ENCODE measurements at regions not wholly inside any gene's neighbourhood (a gene's known extent, or its start where the extent isn't known, plus 50 kb on each side); places are given as distances from the start of the nearest gene placed in this dataset.

- TF ChIP-seq SKIL (CRISPR knock-in tag; IDR thresholded peaks at IDR 0.05; ENCODE audit: borderline replicate concordance) (no peak), ZNF792 (CRISPR knock-in tag; IDR thresholded peaks at IDR 0.05) (no peak), SIX1 (CRISPR knock-in tag; IDR thresholded peaks at IDR 0.05; ENCODE audit: borderline replicate concordance) (no peak), ZNF660 (CRISPR knock-in tag; IDR thresholded peaks at IDR 0.05; ENCODE audit: borderline replicate concordance, low read depth) (no peak), ZNF326 (CRISPR knock-in tag; IDR thresholded peaks at IDR 0.05; ENCODE audit: borderline replicate concordance) (no peak), ZNF3 (CRISPR knock-in tag; IDR thresholded peaks at IDR 0.05) (no peak), POLR2AphosphoS2 (IDR thresholded peaks at IDR 0.05; ENCODE audit: low read depth, low read length) (no peak)
These were observed 162.9 kb upstream of the FTMT start (continued) for GRCh38 chr5:121688781-121689180.

- BruUV-seq (replicated peaks), result no TSS peak
- Histone ChIP-seq H3K9me3 (ENCODE audit: low read length) (no peaks in the 10 kb centered on the region), H3K27ac (ENCODE audit: extremely low read length, insufficient read depth, low read length) (peak overlapping the region; percentile 18), H3K4me2 (ENCODE audit: low read depth, low read length) (peak overlapping the region; percentile 21; the same call in 1 of the 2 replicates), H3K79me2 (ENCODE audit: insufficient read depth, low read length) (no peaks in the 10 kb centered on the region), H3K4me3 (replicated peaks in 1 of 3; ENCODE audit: insufficient read depth in 1 of 3, low read depth in 2 of 3, low read length in 3 of 3) (no peak overlapping the region), H3K36me3 (replicated peaks in 1 of 2; ENCODE audit: control insufficient read depth in 1 of 2, insufficient read depth in 2 of 2, low read length in 2 of 2) (no peaks in the 10 kb centered on the region), H3K4me1 (ENCODE audit: insufficient read depth, low read length) (peaks cover 22% of the 10 kb centered on the region), H3K27me3 (ENCODE audit: control insufficient read depth in 1 of 2, insufficient read depth in 2 of 2, low read length in 2 of 2) (no peaks in the 10 kb centered on the region), H4K20me1 (ENCODE audit: insufficient read depth, low read length) (no peaks in the 10 kb centered on the region), H2AFZ (ENCODE audit: low read length) (no peak overlapping the region), H3K9ac (ENCODE audit: insufficient read depth, low read depth, low read length) (no peak overlapping the region)
- peak; percentile 23 for FAIRE-seq
- in situ Hi-C loops (cut with HindIII; ENCODE audit: extremely low pct_ligation_motif_present, low pct_unique_long_range_greater_than_20kb) (no loop called here), intact Hi-C loops (cut with micrococcal nuclease; ENCODE audit: unreplicated experiment) (no loop called here)
- ChIA-PET CTCF (ENCODE audit: low intra/inter-chr PET ratio, low total read pairs) (no interaction called here), POLR2A (no interaction called here)
- peak; percentile 78 for ATAC-seq
- peak; percentile 39 for DNase-seq (ENCODE audit: low spot score)
- TF ChIP-seq ZMYM4 (CRISPR knock-in tag; IDR thresholded peaks at IDR 0.05) (peak; percentile 62), FOXP4 (CRISPR knock-in tag; IDR thresholded peaks at IDR 0.05) (peak; percentile 14; the same call in 1 of the 2 replicates), SOX13 (IDR thresholded peaks at IDR 0.05) (no peak), SOX13 (CRISPR knock-in tag; conservative IDR thresholded peaks at IDR 0.05 in 1 of 2, IDR thresholded peaks at IDR 0.05 in 1 of 2) (peak in 1 of 2 experiments; percentile 69; a peak in 2 of 4 replicates), NFIB (CRISPR knock-in tag; IDR thresholded peaks at IDR 0.05; ENCODE audit: borderline replicate concordance) (no peak), ATF7 (IDR thresholded peaks at IDR 0.05) (peak; percentile 55; the same call in 1 of the 2 replicates), ATF7 (CRISPR knock-in tag; IDR thresholded peaks at IDR 0.05) (no peak), POGZ (CRISPR knock-in tag; IDR thresholded peaks at IDR 0.05) (0 out of 2 replicates have a peak, but pooled peaks have one; percentile 14), ISX (CRISPR knock-in tag; conservative IDR thresholded peaks at IDR 0.05) (no peak), RXRB (CRISPR knock-in tag; IDR thresholded peaks at IDR 0.05; ENCODE audit: borderline replicate concordance) (peak; percentile 45; the same call in 1 of the 2 replicates), HMGXB4 (CRISPR knock-in tag; IDR thresholded peaks at IDR 0.05; ENCODE audit: borderline replicate concordance in 1 of 2, low read depth in 1 of 2) (no peak), ZNF878 (CRISPR knock-in tag; IDR thresholded peaks at IDR 0.05) (no peak)
These were observed 160.2 kb upstream of the FTMT start for GRCh38 chr5:121691478-121691877.
